DND-41 (cell line): ENCODE measurements at regions not wholly inside any gene's neighbourhood (a gene's known extent, or its start where the extent isn't known, plus 50 kb on each side); places are given as distances from the start of the nearest gene placed in this dataset.

Experiments
- ATAC-seq: fragments of 200-7000 bp; cut with Tn5 transposase; 3 replicates; pipeline ENCODE4 v1.9.1; 2021; ENCODE audit warnings: low read depth; ENCODE audit not compliant: insufficient read depth
- DNase-seq: peaks from one replicate; pipeline ENCODE4 v3.0.0-alpha.2; 2020
- H2AFZ ChIP-seq: 2 replicates; pipeline ENCODE4 v1.6.0; 2012; ENCODE audit warnings: low read depth, low read length
- H3K27ac ChIP-seq: 2 replicates; pipeline ENCODE4 v1.5.1; 2012; ENCODE audit warnings: low read length, inconsistent platforms
- H3K27me3 ChIP-seq: fragments of 200-600 bp; sonication (generic); 2 replicates; pipeline ENCODE4 v1.6.0; 2012; ENCODE audit warnings: low read length, mild to moderate bottlenecking, inconsistent platforms; ENCODE audit not compliant: insufficient read depth, poor library complexity
- H3K36me3 ChIP-seq: 2 replicates; pipeline ENCODE4 v1.5.1; 2012; ENCODE audit warnings: low read length, inconsistent platforms; ENCODE audit not compliant: insufficient read depth
- H3K4me1 ChIP-seq: 2 replicates; pipeline ENCODE4 v1.5.1; 2012; ENCODE audit warnings: mild to moderate bottlenecking, low read length; ENCODE audit not compliant: insufficient read depth
- H3K4me2 ChIP-seq: 2 replicates; pipeline ENCODE4 v1.6.0; 2012; ENCODE audit warnings: mild to moderate bottlenecking, moderate library complexity, low read length, inconsistent platforms; ENCODE audit not compliant: insufficient read depth
- H3K4me3 ChIP-seq, 2 experiments: fragments of 200-600 bp in 1 of 2; shearing (Covaris generic) in 1 of 2; 2 replicates each; pipeline ENCODE4 v1.5.1; 2012 to 2016; ENCODE audit warnings: inconsistent platforms in 2 of 2, low read length in 2 of 2, mild to moderate bottlenecking in 2 of 2, low read depth in 1 of 2, moderate library complexity in 1 of 2
- H3K79me2 ChIP-seq: 2 replicates; pipeline ENCODE4 v1.6.0; 2012; ENCODE audit warnings: low read length, inconsistent platforms; ENCODE audit not compliant: insufficient read depth
- H3K9ac ChIP-seq: 2 replicates; pipeline ENCODE4 v1.6.0; 2012; ENCODE audit warnings: low read depth, mild to moderate bottlenecking, inconsistent platforms, low read length, moderate library complexity
- H3K9me3 ChIP-seq: 2 replicates; pipeline ENCODE4 v1.5.1; 2012; ENCODE audit warnings: low read length, moderate library complexity, mild to moderate bottlenecking, inconsistent platforms; ENCODE audit not compliant: insufficient read depth, severe bottlenecking
- H4K20me1 ChIP-seq: 2 replicates; pipeline ENCODE4 v1.6.0; 2012; ENCODE audit warnings: low read length; ENCODE audit not compliant: insufficient read depth
- EZH2 ChIP-seq: IDR thresholded peaks from 3 replicates; pipeline ENCODE4 v1.6.1; 2012; ENCODE audit warnings: borderline replicate concordance, low read depth, mild to moderate bottlenecking, moderate library complexity, low read length, inconsistent platforms; ENCODE audit not compliant: severe bottlenecking
- TF ChIP-seq, protein P1 (sequence below): IDR thresholded peaks from 2 replicates; pipeline ENCODE4 v1.5.1; 2012; ENCODE audit warnings: borderline replicate concordance, low read length, moderate library complexity, mild to moderate bottlenecking; ENCODE audit not compliant: poor library complexity, severe bottlenecking; ENCODE audit errors: extremely low read depth

DNA sequence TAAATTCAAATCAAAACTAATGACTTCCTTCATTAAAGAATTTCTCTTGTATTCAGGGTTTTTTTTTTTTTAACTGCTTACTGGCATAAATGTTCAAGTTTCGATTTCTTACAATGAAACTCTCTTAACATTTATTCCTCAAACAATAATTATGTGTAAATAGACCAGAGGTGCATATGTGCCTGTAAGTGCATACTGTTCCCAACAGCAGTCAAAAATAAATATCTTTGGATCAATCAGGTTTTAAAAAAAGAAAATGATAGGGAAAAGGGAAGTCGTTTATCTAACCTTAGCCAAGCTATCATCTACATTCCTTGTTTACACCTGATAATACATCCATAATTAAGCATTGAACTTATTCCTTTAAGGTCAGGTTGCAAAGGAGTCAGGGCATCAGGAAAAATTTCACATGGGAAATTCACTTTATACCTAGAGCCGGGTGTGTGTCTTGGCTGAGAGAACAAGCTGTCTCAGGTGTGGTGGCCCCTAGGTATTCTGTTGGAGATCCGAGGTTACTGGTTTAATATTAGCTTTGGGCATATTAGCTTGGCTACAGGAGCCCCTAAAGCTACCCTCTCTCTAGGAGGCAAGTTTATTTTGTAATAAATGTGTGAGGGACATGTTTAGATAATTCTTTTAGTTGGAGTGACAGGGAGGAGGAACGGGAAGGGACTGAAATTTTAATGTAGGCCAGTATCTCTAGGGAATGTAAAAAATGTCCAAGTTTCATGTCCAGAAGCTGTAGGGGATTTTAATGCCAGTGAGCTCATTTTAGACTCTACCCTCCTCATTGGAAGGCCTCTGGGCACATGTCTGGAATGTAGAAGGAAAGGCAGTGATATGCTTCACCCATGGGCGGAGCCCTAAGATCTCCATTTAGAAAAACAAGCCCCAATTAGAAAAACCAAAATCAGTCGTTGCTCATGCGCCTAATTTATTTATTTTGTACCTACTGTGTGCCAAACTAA is 327.9 kb upstream of the PROX1 start:
- no peaks in the 10 kb centered on the region for H3K36me3 ChIP-seq

DNA sequence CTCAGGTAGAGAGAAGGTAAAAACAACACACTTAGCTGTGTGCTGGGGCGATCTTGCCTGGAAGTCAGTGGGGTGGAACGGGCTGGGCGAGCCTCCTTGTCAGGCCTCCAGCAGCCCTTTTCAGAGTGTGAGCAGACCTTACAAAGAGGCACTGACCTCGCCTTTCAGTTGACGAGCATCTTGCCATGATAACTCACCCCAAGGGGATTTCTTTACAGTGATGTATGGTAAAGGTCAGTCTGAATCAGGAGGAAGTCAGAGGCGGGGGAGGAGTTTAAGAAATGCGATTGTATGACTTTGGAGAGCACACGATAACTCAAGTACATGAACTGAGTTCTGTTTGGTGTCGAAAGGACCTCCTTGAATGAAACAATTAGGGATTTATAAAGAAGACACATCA is 326.5 kb upstream of the PROX1 start:
- no peak overlapping the region for H3K4me2 ChIP-seq
- no peak overlapping the region for H2AFZ ChIP-seq
- H3K9me3 ChIP-seq = no peaks in the 10 kb centered on the region
- no peaks in the 10 kb centered on the region for H3K27me3 ChIP-seq
- no peak overlapping the region for H3K4me3 ChIP-seq
- ATAC-seq = no peak
- no peak for DNase-seq
- H3K79me2 ChIP-seq = no peaks in the 10 kb centered on the region
- no peaks in the 10 kb centered on the region for H3K4me1 ChIP-seq
- H4K20me1 ChIP-seq = no peaks in the 10 kb centered on the region
- TF ChIP-seq, protein P1, sequence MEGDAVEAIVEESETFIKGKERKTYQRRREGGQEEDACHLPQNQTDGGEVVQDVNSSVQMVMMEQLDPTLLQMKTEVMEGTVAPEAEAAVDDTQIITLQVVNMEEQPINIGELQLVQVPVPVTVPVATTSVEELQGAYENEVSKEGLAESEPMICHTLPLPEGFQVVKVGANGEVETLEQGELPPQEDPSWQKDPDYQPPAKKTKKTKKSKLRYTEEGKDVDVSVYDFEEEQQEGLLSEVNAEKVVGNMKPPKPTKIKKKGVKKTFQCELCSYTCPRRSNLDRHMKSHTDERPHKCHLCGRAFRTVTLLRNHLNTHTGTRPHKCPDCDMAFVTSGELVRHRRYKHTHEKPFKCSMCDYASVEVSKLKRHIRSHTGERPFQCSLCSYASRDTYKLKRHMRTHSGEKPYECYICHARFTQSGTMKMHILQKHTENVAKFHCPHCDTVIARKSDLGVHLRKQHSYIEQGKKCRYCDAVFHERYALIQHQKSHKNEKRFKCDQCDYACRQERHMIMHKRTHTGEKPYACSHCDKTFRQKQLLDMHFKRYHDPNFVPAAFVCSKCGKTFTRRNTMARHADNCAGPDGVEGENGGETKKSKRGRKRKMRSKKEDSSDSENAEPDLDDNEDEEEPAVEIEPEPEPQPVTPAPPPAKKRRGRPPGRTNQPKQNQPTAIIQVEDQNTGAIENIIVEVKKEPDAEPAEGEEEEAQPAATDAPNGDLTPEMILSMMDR = no peak
- no peak overlapping the region for H3K27ac ChIP-seq
- H3K9ac ChIP-seq = no peak overlapping the region
- no peaks in the 10 kb centered on the region for H3K36me3 ChIP-seq

More for the DNA sequence above, 327.9 kb upstream of the PROX1 start:
- no peak overlapping the region for H3K27ac ChIP-seq
- DNase-seq (no peak), ATAC-seq (no peak)
- no peaks in the 10 kb centered on the region for H3K79me2 ChIP-seq
- no peak overlapping the region for H3K4me2 ChIP-seq
- H3K4me3 ChIP-seq = no peak overlapping the region
- no peak overlapping the region for H3K9ac ChIP-seq
- TF ChIP-seq EZH2 = no peak
- TF ChIP-seq, protein P1 = no peak
- no peak overlapping the region for H2AFZ ChIP-seq
- no peaks in the 10 kb centered on the region for H3K9me3 ChIP-seq
- H3K27me3 ChIP-seq = no peaks in the 10 kb centered on the region
- H3K4me1 ChIP-seq = no peaks in the 10 kb centered on the region
- H4K20me1 ChIP-seq = no peaks in the 10 kb centered on the region

DNA sequence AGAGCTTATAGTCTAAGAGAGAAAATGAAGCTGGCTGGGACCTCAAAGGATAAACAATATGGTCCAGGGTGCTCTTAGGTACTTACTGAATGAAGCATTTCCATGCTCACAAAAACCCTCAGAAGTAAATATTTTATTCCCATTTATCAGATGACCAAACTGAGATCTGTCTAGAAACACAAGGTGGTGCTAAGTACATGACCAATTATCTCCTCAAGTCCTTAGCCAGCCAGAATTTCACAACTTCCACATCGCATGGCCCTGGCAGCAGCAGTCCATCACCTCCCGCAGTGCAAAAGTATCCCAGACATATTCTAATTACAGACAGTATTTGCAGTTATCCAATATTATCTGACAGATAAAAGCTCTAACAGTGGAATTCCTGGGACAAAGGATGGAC is 321.7 kb upstream of the PROX1 start:
- H3K36me3 ChIP-seq = no peaks in the 10 kb centered on the region
- DNase-seq (no peak), ATAC-seq (no peak)
- H3K4me1 ChIP-seq = peaks cover 17% of the 10 kb centered on the region
- no peaks in the 10 kb centered on the region for H3K27me3 ChIP-seq
- H4K20me1 ChIP-seq = no peaks in the 10 kb centered on the region
- no peak overlapping the region for H3K27ac ChIP-seq
- TF ChIP-seq, protein P1 = no peak
- no peak for TF ChIP-seq EZH2
- H3K9me3 ChIP-seq = no peaks in the 10 kb centered on the region
- H3K4me2 ChIP-seq = no peak overlapping the region
- no peak overlapping the region for H3K9ac ChIP-seq
- H3K79me2 ChIP-seq = no peaks in the 10 kb centered on the region
- no peak overlapping the region for H2AFZ ChIP-seq
- no peak overlapping the region for H3K4me3 ChIP-seq
